ENCODE measurements at regions not wholly inside any gene's neighbourhood (a gene's known extent, or its start where the extent isn't known, plus 50 kb on each side); places are given as distances from the start of the nearest gene placed in this dataset.

DNA sequence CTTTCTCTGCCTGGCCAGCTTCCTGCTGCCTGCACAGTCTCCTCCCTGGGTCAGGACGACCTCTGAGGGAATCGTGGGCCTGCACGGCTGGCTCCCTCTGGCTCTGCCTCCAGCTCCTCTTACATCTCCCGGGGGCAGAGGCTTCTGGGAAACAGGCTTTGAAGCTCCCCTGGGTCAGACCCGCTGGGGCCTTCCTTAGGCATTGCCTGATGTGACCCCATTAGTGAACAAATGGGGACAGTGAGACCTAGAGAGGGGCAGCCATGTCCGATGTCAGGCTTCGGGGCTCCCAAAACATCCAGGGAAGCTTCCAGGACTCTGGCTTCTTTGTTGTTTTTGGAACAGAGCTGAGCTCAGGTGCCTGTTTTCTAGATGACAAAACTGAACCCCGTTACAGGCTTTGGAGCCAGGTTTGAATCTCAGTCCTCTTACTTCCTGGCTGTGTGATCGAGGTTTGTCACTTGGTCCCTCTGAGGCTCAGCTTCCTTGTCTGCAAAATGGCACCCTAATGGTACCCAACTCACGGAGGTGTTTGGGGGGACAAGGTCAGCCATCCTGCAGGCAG is 94.3 kb downstream of the CEBPB start:
- no peak for DNase-seq (ENCODE audit: low read depth)
- TF ChIP-seq, protein P1, sequence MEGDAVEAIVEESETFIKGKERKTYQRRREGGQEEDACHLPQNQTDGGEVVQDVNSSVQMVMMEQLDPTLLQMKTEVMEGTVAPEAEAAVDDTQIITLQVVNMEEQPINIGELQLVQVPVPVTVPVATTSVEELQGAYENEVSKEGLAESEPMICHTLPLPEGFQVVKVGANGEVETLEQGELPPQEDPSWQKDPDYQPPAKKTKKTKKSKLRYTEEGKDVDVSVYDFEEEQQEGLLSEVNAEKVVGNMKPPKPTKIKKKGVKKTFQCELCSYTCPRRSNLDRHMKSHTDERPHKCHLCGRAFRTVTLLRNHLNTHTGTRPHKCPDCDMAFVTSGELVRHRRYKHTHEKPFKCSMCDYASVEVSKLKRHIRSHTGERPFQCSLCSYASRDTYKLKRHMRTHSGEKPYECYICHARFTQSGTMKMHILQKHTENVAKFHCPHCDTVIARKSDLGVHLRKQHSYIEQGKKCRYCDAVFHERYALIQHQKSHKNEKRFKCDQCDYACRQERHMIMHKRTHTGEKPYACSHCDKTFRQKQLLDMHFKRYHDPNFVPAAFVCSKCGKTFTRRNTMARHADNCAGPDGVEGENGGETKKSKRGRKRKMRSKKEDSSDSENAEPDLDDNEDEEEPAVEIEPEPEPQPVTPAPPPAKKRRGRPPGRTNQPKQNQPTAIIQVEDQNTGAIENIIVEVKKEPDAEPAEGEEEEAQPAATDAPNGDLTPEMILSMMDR (conservative IDR thresholded peaks at IDR 0.05; ENCODE audit: low read depth, low read length) = no peak
- no peak overlapping the region for H3K4me3 ChIP-seq (ENCODE audit: low read length)

DNA sequence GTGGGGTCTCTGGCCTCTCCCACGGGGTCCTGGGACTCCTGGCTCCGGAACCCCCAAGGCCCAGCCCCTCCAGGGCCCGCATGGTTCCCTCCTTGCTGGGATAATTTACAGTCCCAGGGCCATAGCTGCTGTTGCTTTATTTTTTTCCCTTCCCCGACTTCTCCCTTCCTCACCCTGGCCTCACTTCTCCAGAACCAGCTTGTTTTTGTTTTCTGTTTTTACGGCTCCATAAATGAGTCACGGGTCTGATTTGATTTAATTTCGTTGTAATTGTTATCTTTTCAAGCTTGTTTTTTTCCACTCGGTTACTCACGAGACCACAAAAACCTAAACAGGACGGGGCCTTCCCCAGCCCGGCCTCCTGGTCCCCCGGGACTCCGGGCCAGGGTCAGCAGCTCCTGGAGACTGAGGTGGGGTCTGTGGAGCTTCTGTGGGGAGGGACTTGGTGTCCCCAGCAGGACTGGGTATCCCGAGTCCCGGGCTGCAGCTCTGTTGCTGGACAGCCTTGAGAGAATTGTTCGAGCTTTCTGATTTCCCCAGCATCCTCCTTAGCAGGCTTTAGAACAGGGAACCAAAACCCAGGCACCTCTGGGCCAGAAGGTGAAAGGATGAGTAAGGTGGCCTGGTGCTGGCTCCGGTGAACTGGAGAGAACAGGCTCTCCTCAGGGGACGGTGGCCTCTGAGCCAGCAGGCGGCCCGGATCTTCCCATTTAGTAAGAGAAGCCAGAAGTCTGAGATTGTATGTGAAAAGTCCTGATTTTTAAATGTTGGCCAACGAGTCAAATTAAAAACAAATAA is 94.9 kb downstream of the CEBPB start:
- H3K4me3 ChIP-seq (ENCODE audit: low read length) = no peak overlapping the region
- no peak for DNase-seq (ENCODE audit: low read depth)
- TF ChIP-seq, protein P1 (conservative IDR thresholded peaks at IDR 0.05; ENCODE audit: low read depth, low read length) = no peak

DNA sequence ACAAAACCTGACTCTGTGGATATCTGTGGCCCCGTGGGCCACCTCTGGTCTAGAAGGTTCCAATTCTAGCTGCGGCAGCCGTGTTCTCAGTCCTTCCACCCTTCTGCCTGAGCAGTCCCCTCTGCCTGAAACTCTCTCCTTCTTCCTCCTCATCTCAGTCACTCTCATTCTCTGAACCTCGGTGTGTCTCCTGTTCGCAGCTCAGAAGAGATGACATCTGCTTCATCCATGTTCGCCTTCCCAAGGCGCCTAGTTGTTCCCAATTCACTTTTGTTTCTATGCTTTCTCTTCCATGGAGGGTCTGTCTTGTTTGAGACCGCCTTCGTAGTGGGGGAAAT is 95.5 kb downstream of the CEBPB start:
- no peak overlapping the region for H3K4me3 ChIP-seq (ENCODE audit: low read length)
- TF ChIP-seq, protein P1 (conservative IDR thresholded peaks at IDR 0.05; ENCODE audit: low read depth, low read length) = no peak
- DNase-seq (ENCODE audit: low read depth) = no peak

DNA sequence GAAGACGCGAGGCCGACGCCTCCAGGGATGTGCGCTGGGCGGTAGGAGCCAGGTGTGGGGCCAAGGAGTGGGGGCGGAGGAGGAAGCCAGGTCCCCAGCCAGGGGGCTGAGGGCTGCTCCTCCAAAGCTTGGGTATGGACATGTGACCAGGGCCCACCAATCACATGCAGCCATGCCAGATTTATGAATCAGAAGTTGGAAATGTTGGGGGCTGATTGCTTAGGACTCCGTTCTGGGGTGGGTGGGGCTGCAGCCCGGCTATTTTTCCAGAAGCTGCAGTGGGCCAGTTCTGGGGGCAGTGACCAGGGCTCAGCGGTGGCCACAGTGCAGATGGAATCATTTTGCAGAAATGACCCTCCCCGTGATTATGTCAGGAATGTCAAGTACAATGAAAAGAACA is 96.0 kb downstream of the CEBPB start:
- TF ChIP-seq, protein P1 (conservative IDR thresholded peaks at IDR 0.05; ENCODE audit: low read depth, low read length) = no peak
- no peak overlapping the region for H3K4me3 ChIP-seq (ENCODE audit: low read length)
- DNase-seq (ENCODE audit: low read depth) = no peak

DNA sequence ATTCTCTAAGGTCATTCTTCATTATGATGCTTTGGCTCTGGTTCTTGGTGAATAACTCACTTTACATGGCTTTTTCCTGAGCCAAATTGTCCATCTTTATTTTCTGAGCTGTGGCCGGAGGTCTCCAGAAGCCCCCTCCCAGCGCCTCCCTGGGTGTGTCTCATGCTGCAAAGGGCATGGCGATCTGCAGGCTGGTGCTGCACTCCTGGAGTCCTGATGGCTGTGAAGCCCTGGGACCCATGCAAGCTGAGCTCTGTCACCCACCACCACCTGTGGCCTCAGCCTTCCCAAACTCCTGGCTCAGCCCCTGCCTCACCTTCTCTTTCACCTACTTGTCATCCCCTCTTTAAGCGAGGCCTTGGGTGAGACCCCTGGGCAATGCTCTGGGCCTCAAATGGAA is 96.9 kb downstream of the CEBPB start:
- no peak overlapping the region for H3K4me3 ChIP-seq (ENCODE audit: low read length)
- DNase-seq (ENCODE audit: low read depth) = no peak
- TF ChIP-seq, protein P1 (conservative IDR thresholded peaks at IDR 0.05; ENCODE audit: low read depth, low read length) = no peak

DNA sequence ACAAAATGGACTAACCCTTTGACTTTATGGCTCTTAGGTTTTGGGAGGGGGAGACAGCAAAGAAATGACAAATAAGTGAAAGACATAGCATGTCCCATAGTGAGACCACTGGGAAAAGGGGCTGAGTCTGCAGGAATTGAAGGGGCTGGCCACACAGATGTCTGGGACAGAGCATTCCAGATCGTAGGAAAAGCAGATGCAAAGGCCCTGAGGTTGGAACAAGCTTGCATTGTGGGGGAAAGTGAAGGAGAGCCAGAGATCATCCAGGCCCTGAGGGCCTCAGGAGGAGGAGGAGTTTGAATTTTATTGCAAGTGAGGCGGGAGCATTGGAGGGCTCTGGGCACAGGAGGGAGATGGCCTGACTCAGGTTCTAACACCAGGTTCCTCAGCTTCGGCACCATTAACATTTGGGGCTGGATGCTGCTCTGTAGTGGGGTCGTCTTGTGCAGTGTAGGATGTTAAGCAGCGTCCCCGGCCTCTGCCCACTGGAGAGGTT is 97.5 kb downstream of the CEBPB start:
- TF ChIP-seq, protein P1 (conservative IDR thresholded peaks at IDR 0.05; ENCODE audit: low read depth, low read length) = no peak
- DNase-seq (ENCODE audit: low read depth) = no peak
- H3K4me3 ChIP-seq (ENCODE audit: low read length) = no peak overlapping the region

DNA sequence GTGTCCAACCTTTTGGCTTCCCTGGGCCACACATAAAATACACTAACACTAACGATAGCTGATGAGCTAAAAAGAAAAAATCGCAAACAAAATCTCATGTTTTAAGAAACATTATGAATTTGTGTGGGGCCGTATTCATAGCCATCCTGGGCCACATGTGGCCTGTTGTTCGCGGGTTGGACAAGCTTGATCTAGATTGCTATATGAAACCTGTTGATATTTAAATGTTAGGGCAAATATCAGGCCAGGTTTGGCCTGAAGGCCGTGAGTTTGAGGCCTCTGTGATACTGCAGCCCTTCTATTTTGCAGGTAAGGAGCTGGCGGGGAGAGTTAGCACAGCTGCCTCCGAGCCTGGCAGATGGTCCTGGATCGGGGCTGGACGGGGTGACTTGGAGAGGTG is 99.0 kb downstream of the CEBPB start:
- no peak overlapping the region for H3K4me3 ChIP-seq (ENCODE audit: low read length)
- no peak for DNase-seq (ENCODE audit: low read depth)
- TF ChIP-seq, protein P1 (conservative IDR thresholded peaks at IDR 0.05; ENCODE audit: low read depth, low read length) = no peak
